SK-N-SH treated with all-trans-retinoic acid at 6 μM for 48 hours (cell line): ENCODE measurements at regions not wholly inside any gene's neighbourhood (a gene's known extent, or its start where the extent isn't known, plus 50 kb on each side); places are given as distances from the start of the nearest gene placed in this dataset.

Experiments
- ATAC-seq: fragments of 200-7000 bp; cut with Tn5 transposase; 3 replicates; pipeline ENCODE4 v1.9.1; 2020; ENCODE audit warnings: mild to moderate bottlenecking, moderate library complexity
- ARNTL ChIP-seq: fragments of 450-650 bp; formaldehyde crosslinking; IDR thresholded peaks from 2 replicates; pipeline ENCODE4 v1.5.0; 2020; ENCODE audit warnings: low read depth, mild to moderate bottlenecking, moderate library complexity, borderline replicate concordance
- BACH2 ChIP-seq: fragments of 250-450 bp; sonication (Bioruptor Pico); IDR thresholded peaks from 2 replicates; pipeline ENCODE4 v1.9.0; 2021; ENCODE audit warnings: mild to moderate bottlenecking, borderline replicate concordance
- CREB5 ChIP-seq: fragments of 250-450 bp; sonication (Bioruptor Pico); IDR thresholded peaks from 2 replicates; pipeline ENCODE4 v1.5.1; 2020; ENCODE audit warnings: low read depth, mild to moderate bottlenecking, moderate library complexity
- CSDC2 ChIP-seq: fragments of 250-450 bp; sonication (Bioruptor Pico); IDR thresholded peaks from 2 replicates; pipeline ENCODE4 v1.5.0; 2020; ENCODE audit warnings: mild to moderate bottlenecking, moderate library complexity
- CSRNP3 ChIP-seq: fragments of 250-450 bp; sonication (Bioruptor Pico); IDR thresholded peaks from 2 replicates; pipeline ENCODE4 v1.5.1; 2021; ENCODE audit warnings: mild to moderate bottlenecking, moderate library complexity
- ESRRG ChIP-seq: fragments of 250-450 bp; sonication (Bioruptor Pico); IDR thresholded peaks from 2 replicates; pipeline ENCODE4 v1.6.1; 2021; ENCODE audit warnings: mild to moderate bottlenecking
- GLIS3 ChIP-seq: fragments of 250-450 bp; sonication (Bioruptor Pico); IDR thresholded peaks from 2 replicates; pipeline ENCODE4 v1.5.0; 2020; ENCODE audit warnings: mild to moderate bottlenecking, moderate library complexity
- ISL1 ChIP-seq: fragments of 250-450 bp; sonication (Bioruptor Pico); IDR thresholded peaks from 2 replicates; pipeline ENCODE4 v2.1.2; 2022; ENCODE audit warnings: mild to moderate bottlenecking, moderate library complexity
- OSR1 ChIP-seq: fragments of 250-450 bp; sonication (Bioruptor Pico); IDR thresholded peaks from 2 replicates; pipeline ENCODE4 v1.8.0; 2022; ENCODE audit warnings: moderate library complexity, mild to moderate bottlenecking, inconsistent platforms
- PATZ1 ChIP-seq: fragments of 250-450 bp; sonication (Bioruptor Pico); IDR thresholded peaks from 2 replicates; pipeline ENCODE4 v1.8.0; 2020; ENCODE audit warnings: mild to moderate bottlenecking, moderate library complexity, borderline replicate concordance
- PPARA ChIP-seq: fragments of 250-450 bp; sonication (Bioruptor Pico); IDR thresholded peaks from 2 replicates; pipeline ENCODE4 v1.5.0; 2020; ENCODE audit warnings: mild to moderate bottlenecking, borderline replicate concordance
- RARB ChIP-seq: fragments of 250-450 bp; sonication (Bioruptor Pico); IDR thresholded peaks from 2 replicates; pipeline ENCODE4 v1.8.0; 2021; ENCODE audit warnings: mild to moderate bottlenecking, moderate library complexity
- SNAI2 ChIP-seq: fragments of 250-450 bp; sonication (Bioruptor Pico); IDR thresholded peaks from 2 replicates; pipeline ENCODE4 v1.5.0; 2020; ENCODE audit warnings: mild to moderate bottlenecking, moderate library complexity
- TCF4 ChIP-seq: fragments of 250-450 bp; sonication (Bioruptor Pico); IDR thresholded peaks from 2 replicates; pipeline ENCODE4 v1.8.0; 2021; ENCODE audit warnings: mild to moderate bottlenecking, moderate library complexity, borderline replicate concordance
- TOX ChIP-seq: fragments of 250-450 bp; sonication (Bioruptor Pico); IDR thresholded peaks from 2 replicates; pipeline ENCODE4 v1.8.0; 2021; ENCODE audit warnings: mild to moderate bottlenecking, moderate library complexity, borderline replicate concordance
- TSHZ2 ChIP-seq: fragments of 250-450 bp; sonication (Bioruptor Pico); IDR thresholded peaks from 2 replicates; pipeline ENCODE4 v1.5.0; 2020; ENCODE audit warnings: mild to moderate bottlenecking, moderate library complexity
- ZC3H10 ChIP-seq: fragments of 250-450 bp; sonication (Bioruptor Pico); IDR thresholded peaks from 2 replicates; pipeline ENCODE4 v1.5.1; 2021; ENCODE audit warnings: mild to moderate bottlenecking, moderate library complexity
- ZFP3 ChIP-seq: fragments of 250-450 bp; sonication (Bioruptor Pico); IDR thresholded peaks from 2 replicates; pipeline ENCODE4 v1.5.0; 2020; ENCODE audit warnings: mild to moderate bottlenecking, moderate library complexity
- ZFP30 ChIP-seq: fragments of 450-650 bp; formaldehyde crosslinking; IDR thresholded peaks from 2 replicates; pipeline ENCODE4 v1.5.0; 2022; ENCODE audit warnings: mild to moderate bottlenecking, moderate library complexity
- ZNF565 ChIP-seq: fragments of 450-650 bp; formaldehyde crosslinking; conservative IDR thresholded peaks from 2 replicates; pipeline ENCODE4 v1.5.0; 2020; ENCODE audit warnings: low read depth, mild to moderate bottlenecking, moderate library complexity
- ZNF70 ChIP-seq: fragments of 450-650 bp; formaldehyde crosslinking; IDR thresholded peaks from 2 replicates; pipeline ENCODE4 v1.5.0; 2020; ENCODE audit warnings: mild to moderate bottlenecking, moderate library complexity
- ZNF8 ChIP-seq: fragments of 450-650 bp; formaldehyde crosslinking; IDR thresholded peaks from 2 replicates; pipeline ENCODE4 v1.5.0; 2020; ENCODE audit warnings: mild to moderate bottlenecking, moderate library complexity

- no peak for ATAC-seq
- TF ChIP-seq GLIS3 (CRISPR knock-in tag) (no peak), TCF4 (no peak), PPARA (CRISPR knock-in tag) (no peak), ZFP30 (CRISPR knock-in tag) (no peak), RARB (no peak), BACH2 (CRISPR knock-in tag) (no peak), CSRNP3 (CRISPR knock-in tag) (no peak), ZFP3 (CRISPR knock-in tag) (no peak), ISL1 (CRISPR knock-in tag) (no peak), ZNF70 (no peak), CSDC2 (CRISPR knock-in tag) (no peak), OSR1 (CRISPR knock-in tag) (no peak), ZC3H10 (CRISPR knock-in tag) (no peak), SNAI2 (CRISPR knock-in tag) (no peak), TSHZ2 (CRISPR knock-in tag) (no peak), ZNF565 (CRISPR knock-in tag) (no peak), ARNTL (no peak)
Measured at GRCh38 chr7:26440233-26441001, 148.8 kb downstream of the SNX10 start.

- TF ChIP-seq ZFP3 (CRISPR knock-in tag) (no peak), GLIS3 (CRISPR knock-in tag) (no peak), TSHZ2 (CRISPR knock-in tag) (no peak), TOX (CRISPR knock-in tag) (no peak), PATZ1 (CRISPR knock-in tag) (no peak), TCF4 (no peak), ZNF8 (no peak), CREB5 (no peak), ESRRG (no peak)
- no peak for ATAC-seq
Measured at GRCh38 chr7:26441002-26441521, 149.4 kb downstream of the SNX10 start.
